ENCODE measurements at regions not wholly inside any gene's neighbourhood (a gene's known extent, or its start where the extent isn't known, plus 50 kb on each side); places are given as distances from the start of the nearest gene placed in this dataset.
A peak's percentile ranks its signal among the peaks of the same experiment; 100 is the strongest.
"Not testable (repeated sequence)": the region's sequence is repeated elsewhere in the genome, so short reads cannot be mapped to it uniquely, and the experiment has no call there.

DNA sequence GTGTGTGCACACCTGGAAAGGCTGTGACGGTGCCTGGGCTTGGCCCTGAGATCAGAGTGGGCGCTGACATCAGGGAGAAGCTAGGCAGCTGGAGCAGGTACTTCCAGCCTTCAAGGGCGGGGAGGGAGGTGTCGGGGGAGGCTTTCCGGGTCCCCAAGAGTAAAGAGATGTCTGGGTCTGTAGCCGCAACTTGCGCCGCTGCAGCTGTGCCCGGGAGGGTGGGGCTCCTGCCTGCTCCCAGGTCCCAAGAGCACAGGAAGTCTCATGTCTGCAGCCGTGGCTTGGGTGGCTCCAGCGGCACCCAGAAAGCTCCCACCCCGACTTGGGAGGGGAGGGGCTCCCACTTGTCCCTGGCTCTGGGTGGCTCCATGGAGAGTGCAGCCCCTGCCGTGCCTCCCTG, 103.2 kb upstream of the BNIP2 start:
- no peak for DNase-seq (ENCODE audit: low spot score)
- ATAC-seq: no peak

DNA sequence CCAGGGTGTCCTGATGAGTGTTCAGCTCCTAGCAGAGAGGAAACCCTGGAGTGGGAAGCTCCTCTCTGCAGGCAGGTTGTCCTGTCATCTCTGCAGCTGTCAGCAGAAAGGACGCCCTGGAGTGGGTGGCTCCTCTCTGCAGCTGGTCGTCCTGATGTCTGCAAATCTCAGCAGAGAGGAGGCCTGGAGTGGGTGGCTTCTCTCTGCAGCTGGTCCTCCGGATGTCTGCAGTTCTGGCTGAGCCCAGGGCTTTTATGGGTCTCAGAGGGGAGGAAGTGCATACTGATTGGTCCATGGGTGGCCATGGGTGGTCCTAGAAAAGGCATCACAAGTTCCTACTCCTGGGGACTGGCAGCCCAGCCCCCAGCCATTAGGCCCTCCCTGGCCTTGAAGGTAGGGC, 102.6 kb upstream of the BNIP2 start:
- no peak for ATAC-seq
- DNase-seq (ENCODE audit: low spot score): no peak

DNA sequence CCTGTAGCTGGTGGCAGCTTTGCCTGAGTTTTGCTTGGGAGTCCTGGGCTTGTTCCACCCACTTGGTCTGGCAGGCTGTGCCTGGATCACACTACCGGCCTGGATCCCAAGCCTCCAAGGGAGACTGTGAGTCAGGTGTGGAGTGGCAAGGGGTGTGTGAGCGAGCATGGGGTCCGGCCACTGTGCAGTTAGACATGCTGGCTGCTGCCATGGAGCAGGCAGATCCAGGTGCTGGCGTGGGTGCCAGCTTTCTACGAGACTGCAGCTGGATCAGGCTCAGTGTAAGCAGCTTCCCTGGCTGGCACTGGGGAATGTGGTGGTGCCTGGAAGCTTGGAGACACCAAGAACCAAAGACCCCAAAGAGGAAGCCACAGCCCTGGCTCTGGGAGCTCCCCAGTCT, 102.0 kb upstream of the BNIP2 start:
- DNase-seq (ENCODE audit: low spot score) (no peak), ATAC-seq (no peak)

DNA sequence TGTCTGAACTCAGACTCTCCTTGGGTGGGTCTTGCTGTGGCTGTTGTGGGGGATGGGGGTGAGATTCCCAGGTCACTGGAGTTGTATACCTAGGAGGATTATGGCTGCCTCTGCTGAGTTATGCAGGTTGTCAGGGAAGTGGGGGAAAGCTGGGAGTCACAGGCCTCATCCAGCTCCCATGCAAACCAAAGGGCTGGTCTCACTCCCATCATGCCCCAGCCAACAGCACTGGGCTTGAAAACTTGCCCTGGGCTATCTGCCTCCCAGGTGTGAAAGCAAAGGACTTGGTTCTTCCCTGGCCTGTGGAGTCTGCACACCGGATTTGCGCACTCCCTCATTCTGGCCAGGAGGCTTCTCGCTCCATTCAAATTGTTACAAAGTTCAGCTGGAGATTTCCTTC, 97.3 kb upstream of the BNIP2 start:
- not testable (repeated sequence) for DNase-seq (ENCODE audit: low spot score); ATAC-seq

DNA sequence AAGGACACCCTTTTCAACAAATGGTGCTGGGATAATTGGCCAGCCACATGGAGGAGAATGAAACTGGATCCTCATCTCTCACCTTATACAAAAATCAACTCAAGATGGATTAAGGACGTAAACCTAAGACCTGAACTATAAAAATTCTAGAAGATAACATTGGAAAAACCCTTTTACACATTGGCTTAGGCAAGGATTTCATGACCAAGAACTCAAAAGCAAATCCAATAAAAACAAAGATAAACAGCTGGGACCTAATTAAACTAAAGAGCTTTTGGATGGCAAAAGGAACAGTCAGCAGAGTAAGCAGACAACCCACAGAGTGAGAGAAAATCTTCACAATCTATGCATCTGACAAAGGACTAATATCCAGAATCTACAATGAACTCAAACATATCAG, 96.9 kb upstream of the BNIP2 start:
- not testable (repeated sequence) for DNase-seq (ENCODE audit: low spot score); ATAC-seq

DNA sequence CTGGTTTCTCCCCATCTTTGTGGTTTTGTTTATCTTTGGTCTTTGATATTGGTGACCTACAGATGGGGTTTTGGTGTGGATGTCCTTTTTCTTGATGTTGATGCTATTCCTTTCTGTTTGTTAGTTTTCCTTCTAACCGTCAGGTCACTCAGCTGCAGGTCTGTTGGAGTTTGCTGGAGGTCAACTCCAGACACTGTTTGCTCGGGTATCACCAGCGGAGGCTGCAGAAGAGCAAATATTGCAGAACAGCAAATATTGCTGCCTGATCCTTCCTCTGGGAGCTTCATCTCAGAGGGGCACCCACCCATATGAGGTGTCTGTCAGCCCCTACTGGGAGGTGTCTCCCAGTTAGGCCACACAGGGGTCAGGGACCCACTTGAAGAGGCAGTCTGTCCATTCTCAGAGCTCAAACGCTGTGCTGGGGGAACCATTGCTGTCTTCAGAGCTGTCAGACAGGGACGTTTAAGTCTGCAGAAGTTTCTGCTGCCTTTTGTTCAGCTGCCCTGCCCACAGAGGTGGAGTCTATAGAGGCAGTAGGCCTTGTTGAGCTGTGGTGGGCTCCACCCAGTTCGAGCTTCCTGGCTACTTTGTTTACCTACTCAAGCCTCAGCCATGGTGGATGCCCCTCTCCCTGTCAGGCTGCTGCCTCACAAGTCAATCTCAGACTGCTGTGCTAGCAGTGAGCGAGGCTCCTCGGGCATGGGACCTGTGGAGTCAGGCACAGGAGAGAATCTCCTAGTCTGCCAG, 94.8 kb upstream of the BNIP2 start:
- not testable (repeated sequence) for ATAC-seq; DNase-seq (ENCODE audit: low spot score)

DNA sequence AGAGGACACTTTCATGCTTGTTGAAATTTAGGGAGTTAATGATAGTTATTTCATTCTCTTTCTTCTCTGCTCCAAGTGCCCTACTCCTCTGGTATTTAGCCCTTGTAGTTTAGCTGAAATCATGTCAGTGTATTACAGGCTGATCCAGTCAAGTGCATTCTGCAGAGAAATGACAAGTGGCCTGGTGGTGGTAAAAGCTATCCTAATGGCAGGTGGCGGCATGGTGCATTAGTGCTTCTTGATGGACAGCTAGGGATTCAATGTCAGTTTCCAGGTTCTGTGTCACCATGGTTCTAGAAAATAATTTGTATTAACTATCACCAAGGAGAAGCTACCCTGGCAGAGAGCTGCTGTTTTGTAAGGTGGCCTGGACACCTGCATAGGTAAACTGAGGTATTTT, 90.0 kb upstream of the BNIP2 start:
- DNase-seq (ENCODE audit: low spot score) (no peak), ATAC-seq (no peak)

DNA sequence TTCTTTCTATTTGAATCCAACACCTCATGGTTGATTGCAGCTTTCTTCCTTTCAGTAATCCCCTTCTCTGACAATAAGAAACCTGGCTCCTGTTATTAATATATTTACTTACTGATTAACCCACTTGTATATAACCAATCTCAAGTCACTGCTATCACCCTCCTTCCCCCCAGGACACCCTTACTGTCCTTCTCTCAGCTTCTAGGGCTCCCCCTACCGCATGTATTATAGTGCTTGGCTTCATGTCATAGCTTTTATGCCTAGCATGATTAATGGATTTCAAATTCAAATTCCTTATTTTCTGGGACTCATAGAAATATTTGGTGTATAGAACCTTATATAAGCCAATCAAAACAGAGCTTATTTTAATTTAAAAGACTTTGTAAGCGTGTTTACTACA, 75.7 kb upstream of the BNIP2 start:
- DNase-seq (ENCODE audit: low spot score): no peak
- peak; percentile 48 for ATAC-seq

DNA sequence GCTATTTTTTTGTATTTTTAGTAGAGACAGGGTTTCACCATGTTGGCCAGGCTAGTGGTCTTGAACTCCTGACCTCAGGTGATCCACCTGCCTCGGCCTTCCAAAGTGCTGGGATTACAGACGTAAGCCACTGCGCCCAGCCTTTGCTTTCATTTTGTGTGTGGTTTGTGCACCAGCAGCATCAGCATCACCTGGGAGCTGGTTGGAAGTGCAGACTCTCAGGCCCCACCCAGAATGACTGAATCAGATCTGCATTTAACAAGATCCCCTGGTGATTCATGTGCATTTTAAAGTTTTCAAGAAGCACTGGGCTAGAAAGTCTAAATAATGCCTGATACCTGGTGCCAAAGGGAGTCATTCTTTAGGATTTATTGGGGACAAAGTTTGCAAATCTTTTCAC, 73.4 kb upstream of the BNIP2 start:
- no peak for ATAC-seq
- no peak for DNase-seq (ENCODE audit: low spot score)

DNA sequence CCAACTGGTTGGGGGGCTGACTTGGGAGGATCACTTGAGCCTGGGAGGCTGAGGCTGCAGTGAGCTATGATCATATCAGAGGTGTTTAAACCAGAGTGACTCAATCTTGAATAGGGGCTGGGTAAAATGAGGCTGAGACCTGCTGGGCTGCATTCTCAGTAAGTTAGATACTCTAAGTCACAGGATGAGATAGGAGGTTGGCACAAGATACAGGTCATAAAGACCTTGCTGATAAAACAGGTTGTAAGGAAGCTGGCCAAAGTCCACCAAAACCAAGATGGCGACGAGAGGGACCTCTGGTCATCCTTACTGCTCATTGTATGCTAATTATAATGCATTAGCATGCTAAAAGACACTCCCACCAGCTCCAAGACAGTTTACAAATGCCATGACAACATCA, 71.1 kb upstream of the BNIP2 start:
- not testable (repeated sequence) for ATAC-seq; DNase-seq (ENCODE audit: low spot score)

DNA sequence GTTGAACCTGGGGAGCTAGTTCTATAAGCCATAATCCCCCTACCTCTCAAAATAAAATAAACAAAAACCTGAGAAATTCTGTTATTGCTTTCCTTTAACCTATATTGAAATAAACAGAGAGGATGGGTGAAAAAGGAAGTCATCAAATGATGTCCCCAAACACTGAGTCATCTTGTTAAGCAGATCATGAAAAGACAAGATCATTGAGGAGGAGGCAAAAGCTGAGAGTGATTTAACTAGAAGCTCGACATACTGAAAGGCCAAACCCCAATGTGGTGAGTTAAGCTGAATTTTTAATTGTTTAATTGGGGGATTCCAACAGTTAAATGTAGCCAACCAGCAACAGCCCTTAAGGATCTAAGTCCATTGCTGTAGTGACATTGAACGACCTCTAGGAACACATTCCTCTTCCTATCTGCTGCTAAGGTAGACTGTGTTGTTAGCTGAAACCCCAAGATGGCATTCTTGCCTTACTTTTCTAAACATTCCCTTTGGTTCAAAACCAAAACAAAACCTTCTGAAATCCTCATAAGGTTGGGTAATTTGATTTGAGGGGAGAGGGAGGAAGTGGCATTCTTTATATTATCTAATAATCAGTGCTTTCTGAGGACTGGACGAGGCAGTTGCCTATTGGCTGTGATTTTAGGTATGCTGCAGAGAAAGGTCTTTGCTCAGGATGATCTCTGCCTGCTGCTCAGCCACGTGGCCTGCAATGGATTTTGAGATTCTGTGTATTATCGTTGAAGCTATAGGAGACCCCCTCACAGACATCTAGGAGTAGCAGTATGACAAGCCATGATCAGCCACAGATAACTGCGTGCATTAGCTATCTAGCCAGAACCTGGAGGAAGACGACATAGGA, 62.7 kb upstream of the BNIP2 start:
- DNase-seq (ENCODE audit: low spot score) (no peak), ATAC-seq (peak; percentile 37)

DNA sequence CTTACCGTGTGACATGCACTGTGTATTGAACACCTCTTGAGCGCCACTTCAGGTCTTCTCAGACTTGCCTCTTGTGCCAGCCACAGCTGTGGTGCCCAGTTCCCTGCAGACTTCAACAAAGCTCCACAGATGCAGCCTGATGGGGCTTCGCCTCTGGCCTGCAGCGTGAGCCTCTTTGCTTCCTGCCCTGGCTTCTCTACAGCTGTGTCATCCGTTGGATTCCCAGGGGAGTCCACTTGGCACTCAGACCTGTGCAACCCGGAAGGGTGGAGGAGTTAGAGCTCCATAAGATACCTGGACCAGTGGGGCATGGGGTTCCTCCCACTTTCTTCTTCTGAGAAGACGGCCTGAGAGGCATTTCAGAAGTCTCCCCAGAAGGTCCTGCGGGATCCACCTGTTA, 57.7 kb upstream of the BNIP2 start:
- DNase-seq (ENCODE audit: low spot score): no peak
- ATAC-seq: no peak

DNA sequence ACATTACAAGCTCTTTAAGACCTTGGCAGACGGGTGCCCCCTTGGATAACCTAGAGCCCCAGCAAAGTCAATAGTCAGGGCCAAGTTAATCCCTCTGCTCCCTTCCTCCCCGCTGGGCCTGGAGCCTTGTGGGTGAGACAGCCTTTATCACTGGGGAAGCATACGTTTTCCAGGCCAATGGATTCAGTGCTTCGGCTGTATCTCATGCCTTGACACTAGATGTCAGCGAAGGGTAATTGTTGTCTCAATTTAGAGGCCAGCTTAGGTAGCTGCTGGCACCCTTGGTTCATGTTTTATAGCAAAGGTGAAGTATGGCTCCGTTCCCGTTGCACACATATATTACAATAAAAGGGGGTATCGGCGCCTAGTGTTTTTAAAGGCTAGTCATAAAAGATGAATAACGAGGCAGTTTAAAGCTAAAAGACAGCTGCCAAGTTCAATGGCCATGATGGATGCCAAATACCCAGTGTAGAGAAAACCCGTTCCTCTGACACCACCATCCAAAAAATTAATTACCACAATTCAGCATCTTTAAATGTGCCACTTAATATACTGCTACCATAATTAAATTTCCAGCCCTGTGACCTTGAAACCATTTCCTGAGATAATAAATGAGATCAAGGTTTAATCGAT, 52.3 kb upstream of the BNIP2 start:
- peak; percentile 68 for ATAC-seq

DNA sequence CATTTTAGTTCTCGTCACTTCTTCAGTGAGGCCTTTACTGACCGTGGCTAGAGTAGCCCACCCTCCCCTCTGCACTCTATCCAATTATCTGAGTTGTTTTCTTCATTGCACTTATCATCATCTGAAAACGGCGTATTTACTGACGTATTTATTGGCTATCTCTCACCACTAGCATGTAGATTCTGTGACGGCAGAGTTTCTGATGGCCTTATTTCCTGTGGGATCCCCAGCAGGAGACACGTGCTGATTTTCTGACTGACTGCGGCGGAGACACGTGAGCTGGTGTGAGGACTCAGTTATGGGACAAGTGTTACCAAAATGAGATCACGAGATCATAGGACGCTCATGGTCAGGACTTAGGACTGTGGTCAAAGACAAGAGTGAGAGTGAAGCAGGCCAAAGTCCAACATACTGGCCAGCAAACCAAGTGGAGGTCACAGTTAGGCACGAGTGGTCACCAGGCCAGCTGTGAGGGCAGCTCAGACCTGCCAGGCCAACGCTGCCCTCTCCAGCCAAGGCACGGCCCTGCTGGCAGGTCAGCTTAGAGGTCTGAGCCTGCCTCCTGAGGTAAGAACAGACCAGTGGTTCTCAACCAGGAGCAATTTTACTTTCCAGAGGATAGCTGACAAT, 50.6 kb upstream of the BNIP2 start:
- ATAC-seq (peak; percentile 84), DNase-seq (ENCODE audit: low spot score) (peak; percentile 94)

More for the DNA sequence above, 52.3 kb upstream of the BNIP2 start:
- peak; percentile 55 for DNase-seq (ENCODE audit: low spot score)

Data from left lobe of liver (tissue), 2 donors.